ENCODE measurements at regions not wholly inside any gene's neighbourhood (a gene's known extent, or its start where the extent isn't known, plus 50 kb on each side); places are given as distances from the start of the nearest gene placed in this dataset.

DNA sequence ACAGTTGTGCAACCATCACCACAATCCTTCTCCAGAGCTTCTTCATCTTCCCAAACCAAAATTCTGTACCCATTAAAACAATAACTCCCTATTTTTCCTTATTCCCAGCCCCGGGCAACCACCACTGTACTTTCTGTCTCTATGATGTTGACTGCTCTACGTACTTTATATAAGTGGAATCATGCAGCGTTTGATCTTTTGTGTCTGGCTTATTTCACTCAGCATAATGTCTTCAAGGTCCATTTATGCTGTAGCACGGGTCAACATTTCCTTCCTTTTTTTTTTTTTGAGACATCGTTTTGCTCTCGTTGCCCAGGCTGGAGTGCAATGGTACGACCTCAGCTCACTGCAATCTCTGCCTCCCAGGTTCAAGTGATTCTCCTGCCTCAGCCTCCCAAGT, 162.7 kb upstream of the GSC start:
- Histone ChIP-seq H3K4me1 (ENCODE audit: control insufficient read depth in 5 of 5, insufficient read depth in 5 of 5, low read length in 5 of 5) (peaks cover 0 to 23% (median 2%) of the 10 kb centered on the region in 5 donors), H3K36me3 (ENCODE audit: control insufficient read depth in 4 of 4, insufficient read depth in 4 of 4, low read length in 4 of 4) (no peaks in the 10 kb centered on the region), H3K27me3 (ENCODE audit: control insufficient read depth in 3 of 3, insufficient read depth in 3 of 3, low read length in 2 of 3) (peaks cover 0 to 7% (median 0%) of the 10 kb centered on the region in 3 donors), H3K27ac (ENCODE audit: low read depth in 1 of 2, low read length in 1 of 2) (no peak overlapping the region), H3K9ac (ENCODE audit: insufficient read depth in 1 of 2, low read length in 2 of 2) (no peak overlapping the region), H3K9me3 (ENCODE audit: control insufficient read depth in 4 of 4, insufficient read depth in 3 of 4, low read length in 3 of 4) (peaks cover 0 to 2% (median 0%) of the 10 kb centered on the region in 4 donors), H3K4me3 (no peak overlapping the region)
- ATAC-seq (ENCODE audit: insufficient read depth, low FRiP score) (no peak), DNase-seq (no peak)
- TF ChIP-seq CTCF (IDR thresholded peaks at IDR 0.05; ENCODE audit: control extremely low read depth, extremely low read depth): no peak
- WGBS, 2 donors: 49 to 51% methylated on average over 7 of the region's 7 CpGs

DNA sequence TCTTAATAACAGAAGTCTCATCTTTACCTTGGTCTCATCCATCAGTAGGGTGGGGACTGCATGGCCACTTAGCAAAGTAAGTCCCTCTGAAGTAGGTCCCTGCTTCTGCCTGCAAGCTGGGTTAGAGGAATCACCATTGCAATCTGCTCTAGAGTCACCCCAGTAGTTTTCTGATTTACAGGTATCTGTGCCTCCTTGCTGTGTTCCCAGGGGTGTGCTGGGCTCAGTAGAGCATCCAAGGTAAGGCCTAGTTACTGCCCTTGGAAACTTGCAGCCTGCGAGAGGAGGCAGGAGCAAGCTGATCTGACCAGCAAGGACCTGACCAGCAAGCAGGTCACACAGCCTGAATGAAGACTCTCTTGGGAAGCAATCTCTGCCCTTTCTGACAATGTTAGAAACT, 160.8 kb upstream of the GSC start:
- Histone ChIP-seq H3K27ac (ENCODE audit: low read depth in 1 of 2, low read length in 1 of 2) (no peak overlapping the region), H3K9me3 (ENCODE audit: control insufficient read depth in 4 of 4, insufficient read depth in 3 of 4, low read length in 3 of 4) (peaks cover 0 to 2% (median 0%) of the 10 kb centered on the region in 4 donors), H3K36me3 (ENCODE audit: control insufficient read depth in 4 of 4, insufficient read depth in 4 of 4, low read length in 4 of 4) (no peaks in the 10 kb centered on the region), H3K4me1 (ENCODE audit: control insufficient read depth in 5 of 5, insufficient read depth in 5 of 5, low read length in 5 of 5) (peaks cover 0 to 9% (median 0%) of the 10 kb centered on the region in 5 donors), H3K9ac (ENCODE audit: insufficient read depth in 1 of 2, low read length in 2 of 2) (no peak overlapping the region), H3K27me3 (ENCODE audit: control insufficient read depth in 3 of 3, insufficient read depth in 3 of 3, low read length in 2 of 3) (peaks cover 0 to 6% (median 0%) of the 10 kb centered on the region in 3 donors), H3K4me3 (no peak overlapping the region)
- ATAC-seq (ENCODE audit: insufficient read depth, low FRiP score) (no peak), DNase-seq (no peak)
- no peak for TF ChIP-seq CTCF (IDR thresholded peaks at IDR 0.05; ENCODE audit: control extremely low read depth, extremely low read depth)
- WGBS, 2 donors: 96 to 98% methylated on average over 1 of the region's 1 CpG

GRCh38 chr14:94929354-94929753, 159.4 kb upstream of the GSC start:
- no peaks in the 10 kb centered on the region for H3K36me3 ChIP-seq (ENCODE audit: control insufficient read depth in 4 of 4, insufficient read depth in 4 of 4, low read length in 4 of 4)
- no peak overlapping the region for H3K27ac ChIP-seq (ENCODE audit: low read depth in 1 of 2, low read length in 1 of 2)
- DNase-seq (no peak), ATAC-seq (ENCODE audit: insufficient read depth, low FRiP score) (no peak)
- H3K9me3 ChIP-seq (ENCODE audit: control insufficient read depth in 4 of 4, insufficient read depth in 3 of 4, low read length in 3 of 4): peaks cover 0 to 2% (median 0%) of the 10 kb centered on the region in 4 donors
- H3K27me3 ChIP-seq (ENCODE audit: control insufficient read depth in 3 of 3, insufficient read depth in 3 of 3, low read length in 2 of 3): peaks cover 0 to 2% (median 0%) of the 10 kb centered on the region in 3 donors
- H3K9ac ChIP-seq (ENCODE audit: insufficient read depth in 1 of 2, low read length in 2 of 2): no peak overlapping the region
- no peak for TF ChIP-seq CTCF (IDR thresholded peaks at IDR 0.05; ENCODE audit: control extremely low read depth, extremely low read depth)
- 87 to 94% methylated on average over 3 of the region's 3 CpGs for WGBS, 2 donors
- H3K4me1 ChIP-seq (ENCODE audit: control insufficient read depth in 5 of 5, insufficient read depth in 5 of 5, low read length in 5 of 5): peaks cover 0 to 5% (median 0%) of the 10 kb centered on the region in 5 donors
- no peak overlapping the region for H3K4me3 ChIP-seq

DNA sequence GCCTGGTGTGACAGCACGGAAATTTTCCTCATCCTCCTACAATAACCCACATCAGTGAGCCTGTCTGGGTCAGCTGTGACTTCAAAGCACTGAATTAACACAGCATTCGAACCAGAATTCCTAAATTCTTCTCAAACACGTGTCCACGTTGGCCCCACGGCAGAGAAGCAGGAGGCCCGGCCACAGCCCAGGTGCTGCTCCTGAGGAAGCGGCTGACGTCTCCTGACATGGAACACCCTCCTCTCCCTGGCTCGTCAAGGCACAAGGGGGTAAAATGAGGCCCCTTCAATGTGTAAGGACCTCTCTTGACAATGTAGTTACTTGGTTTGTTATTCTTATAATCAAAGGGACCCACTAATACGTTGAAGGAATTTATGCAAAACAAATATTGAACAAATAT, 156.3 kb upstream of the GSC start:
- no peak overlapping the region for H3K9ac ChIP-seq (ENCODE audit: insufficient read depth in 1 of 2, low read length in 2 of 2)
- TF ChIP-seq CTCF (IDR thresholded peaks at IDR 0.05; ENCODE audit: control extremely low read depth, extremely low read depth): no peak
- DNase-seq (peak; percentile 30 to 45 (median 41)), ATAC-seq (ENCODE audit: insufficient read depth, low FRiP score) (no peak)
- peaks cover 0 to 7% (median 0%) of the 10 kb centered on the region in 4 donors for H3K9me3 ChIP-seq (ENCODE audit: control insufficient read depth in 4 of 4, insufficient read depth in 3 of 4, low read length in 3 of 4)
- H3K27ac ChIP-seq (ENCODE audit: low read depth in 1 of 2, low read length in 1 of 2): no peak overlapping the region
- peaks cover 0 to 3% (median 0%) of the 10 kb centered on the region in 5 donors for H3K4me1 ChIP-seq (ENCODE audit: control insufficient read depth in 5 of 5, insufficient read depth in 5 of 5, low read length in 5 of 5)
- H3K36me3 ChIP-seq (ENCODE audit: control insufficient read depth in 4 of 4, insufficient read depth in 4 of 4, low read length in 4 of 4): no peaks in the 10 kb centered on the region
- 59 to 74% methylated on average over 10 of the region's 10 CpGs for WGBS, 2 donors
- H3K4me3 ChIP-seq: no peak overlapping the region
- peaks cover 0 to 7% (median 0%) of the 10 kb centered on the region in 3 donors for H3K27me3 ChIP-seq (ENCODE audit: control insufficient read depth in 3 of 3, insufficient read depth in 3 of 3, low read length in 2 of 3)
